C4-2B (cell line): ENCODE measurements at regions not wholly inside any gene's neighbourhood (a gene's known extent, or its start where the extent isn't known, plus 50 kb on each side); places are given as distances from the start of the nearest gene placed in this dataset.

Source experiments
- H3K27ac ChIP-seq: fragments of 450-650 bp; 2 replicates; pipeline ENCODE4 v1.5.1; 2017
- ZFX ChIP-seq: fragments of 450-650 bp; IDR thresholded peaks from 2 replicates; pipeline ENCODE4 v1.6.1; 2017
- TF ChIP-seq, protein P1 (sequence below): fragments of 450-650 bp; conservative IDR thresholded peaks from 2 replicates; pipeline ENCODE4 v1.5.1; 2017; ENCODE audit warnings: mild to moderate bottlenecking

DNA sequence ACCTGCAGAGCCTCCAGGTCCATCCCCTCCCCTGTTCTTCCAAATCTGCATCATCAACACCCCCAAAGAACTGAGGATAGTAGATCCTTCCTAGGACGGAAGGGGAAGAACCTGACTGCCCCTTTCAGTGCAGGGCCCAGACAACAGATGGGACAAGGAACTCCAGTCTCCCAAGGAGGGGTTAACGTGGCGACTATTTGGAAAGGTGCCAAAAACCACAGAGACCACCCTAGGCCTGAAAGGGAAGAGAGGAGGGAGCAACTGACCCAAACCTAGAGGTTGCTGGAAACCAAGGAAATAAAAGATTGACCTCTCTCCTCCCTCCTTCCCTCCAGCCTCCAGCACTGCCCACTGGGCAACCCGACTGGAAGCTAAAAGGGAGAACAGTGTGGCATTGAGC, 59.7 kb upstream of the NEURL1B start:
- no peak overlapping the region for H3K27ac ChIP-seq
- TF ChIP-seq, protein P1, sequence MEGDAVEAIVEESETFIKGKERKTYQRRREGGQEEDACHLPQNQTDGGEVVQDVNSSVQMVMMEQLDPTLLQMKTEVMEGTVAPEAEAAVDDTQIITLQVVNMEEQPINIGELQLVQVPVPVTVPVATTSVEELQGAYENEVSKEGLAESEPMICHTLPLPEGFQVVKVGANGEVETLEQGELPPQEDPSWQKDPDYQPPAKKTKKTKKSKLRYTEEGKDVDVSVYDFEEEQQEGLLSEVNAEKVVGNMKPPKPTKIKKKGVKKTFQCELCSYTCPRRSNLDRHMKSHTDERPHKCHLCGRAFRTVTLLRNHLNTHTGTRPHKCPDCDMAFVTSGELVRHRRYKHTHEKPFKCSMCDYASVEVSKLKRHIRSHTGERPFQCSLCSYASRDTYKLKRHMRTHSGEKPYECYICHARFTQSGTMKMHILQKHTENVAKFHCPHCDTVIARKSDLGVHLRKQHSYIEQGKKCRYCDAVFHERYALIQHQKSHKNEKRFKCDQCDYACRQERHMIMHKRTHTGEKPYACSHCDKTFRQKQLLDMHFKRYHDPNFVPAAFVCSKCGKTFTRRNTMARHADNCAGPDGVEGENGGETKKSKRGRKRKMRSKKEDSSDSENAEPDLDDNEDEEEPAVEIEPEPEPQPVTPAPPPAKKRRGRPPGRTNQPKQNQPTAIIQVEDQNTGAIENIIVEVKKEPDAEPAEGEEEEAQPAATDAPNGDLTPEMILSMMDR = no peak
- no peak for TF ChIP-seq ZFX

GRCh38 chr5:172579403-172579990, 61.6 kb upstream of the NEURL1B start:
- TF ChIP-seq, protein P1 = no peak
- TF ChIP-seq ZFX = no peak
- no peak overlapping the region for H3K27ac ChIP-seq

DNA sequence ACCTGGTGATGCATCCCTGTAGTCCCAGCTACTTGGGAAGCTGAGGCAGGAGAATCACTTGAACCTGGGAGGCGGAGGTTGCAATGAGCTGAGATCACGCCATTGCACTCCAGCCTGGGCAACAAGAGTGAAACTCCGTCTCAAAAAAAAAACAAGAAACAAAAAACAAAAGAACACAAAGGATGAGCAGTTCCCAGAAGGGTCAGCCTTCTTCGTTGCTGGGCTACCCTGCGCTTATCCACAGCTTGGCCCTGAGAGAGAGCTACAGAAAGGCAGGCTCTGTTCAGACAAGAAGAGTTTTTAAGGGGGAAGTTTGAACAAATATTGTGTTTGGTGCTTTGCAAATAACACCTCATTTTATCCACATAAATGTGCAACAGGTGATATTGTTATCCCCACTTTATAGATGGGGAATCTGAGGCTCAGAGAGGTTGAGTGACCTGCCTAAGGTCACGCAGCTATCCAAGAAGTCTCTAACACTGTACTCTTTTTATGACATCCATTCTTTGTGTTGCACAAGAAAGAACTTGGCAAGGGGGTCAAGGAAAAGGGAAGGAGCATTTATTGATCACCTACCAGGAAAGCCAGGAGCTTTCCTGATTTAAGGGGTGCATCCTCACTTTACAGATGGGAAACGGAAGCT, 63.7 kb upstream of the NEURL1B start:
- TF ChIP-seq, protein P1 = no peak
- no peak for TF ChIP-seq ZFX
- no peak overlapping the region for H3K27ac ChIP-seq

- no peak overlapping the region for H3K27ac ChIP-seq
Observed at GRCh38 chr5:172575816-172576545, 65.1 kb upstream of the NEURL1B start.

DNA sequence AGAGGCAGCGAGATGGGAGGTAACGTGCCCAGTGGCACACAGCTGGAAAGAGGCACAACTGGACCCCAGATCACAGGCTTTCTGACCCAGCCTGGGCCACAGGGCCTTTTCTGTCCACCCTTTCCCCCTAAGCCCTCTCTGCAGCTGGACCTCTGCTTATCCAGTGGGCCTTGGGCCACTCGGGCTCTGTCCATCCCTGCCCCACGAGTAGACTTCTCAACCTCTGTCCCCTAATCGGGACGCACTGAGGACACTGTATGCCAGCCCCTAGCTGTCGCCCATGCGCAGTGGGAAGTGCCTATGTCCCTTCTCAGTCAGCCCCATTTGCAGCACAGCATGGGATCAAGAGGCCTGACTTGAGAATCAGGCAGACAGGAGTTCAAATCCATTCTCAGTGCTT, 65.6 kb upstream of the NEURL1B start:
- no peak overlapping the region for H3K27ac ChIP-seq
- TF ChIP-seq, protein P1 = no peak
- TF ChIP-seq ZFX = no peak

More at GRCh38 chr5:172575816-172576545, 65.1 kb upstream of the NEURL1B start:
- no peak for TF ChIP-seq ZFX
- TF ChIP-seq, protein P1 = no peak

DNA sequence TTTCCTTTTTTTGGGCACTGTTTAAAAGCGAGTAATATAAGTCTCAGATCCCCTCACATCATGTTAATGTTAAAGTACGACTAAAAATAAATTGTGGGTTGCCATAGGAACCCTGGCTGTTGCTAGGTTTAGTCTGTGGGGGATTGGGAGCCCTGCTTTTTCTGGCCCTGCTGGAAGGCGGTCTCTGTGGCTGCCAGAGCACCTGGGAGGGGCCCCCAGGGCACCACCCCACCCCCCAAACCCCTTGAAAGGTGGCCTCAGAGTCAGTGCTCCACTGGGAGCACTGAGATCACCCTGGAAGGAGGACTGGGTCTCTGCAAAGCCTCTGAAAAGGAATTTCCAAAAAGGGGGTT, 66.2 kb upstream of the NEURL1B start:
- TF ChIP-seq, protein P1 = no peak
- no peak for TF ChIP-seq ZFX
- H3K27ac ChIP-seq = no peak overlapping the region
